Neuronal stem cell (in vitro differentiated cells): ENCODE measurements at regions not wholly inside any gene's neighbourhood (a gene's known extent, or its start where the extent isn't known, plus 50 kb on each side); places are given as distances from the start of the nearest gene placed in this dataset.
"Not testable (repeated sequence)": the region's sequence is repeated elsewhere in the genome, so short reads cannot be mapped to it uniquely, and the experiment has no call there.

Source experiments
- DNase-seq: peaks from one replicate; pipeline ENCODE4 v3.0.0-alpha.2; 2013; ENCODE audit warnings: low spot score
- H2AFZ ChIP-seq: one replicate; pipeline ENCODE4 v1.6.1; 2013; ENCODE audit warnings: mild to moderate bottlenecking, low read length, inconsistent platforms
- H2AK5ac ChIP-seq: 2 replicates; pipeline ENCODE4 v1.6.1; 2013; ENCODE audit warnings: low read depth, mild to moderate bottlenecking, inconsistent platforms, low read length, moderate library complexity, mixed read lengths
- H2BK120ac ChIP-seq: 2 replicates; pipeline ENCODE4 v1.6.1; 2013; ENCODE audit warnings: low read depth, mild to moderate bottlenecking, inconsistent platforms, low read length, moderate library complexity, mixed read lengths
- H2BK12ac ChIP-seq: one replicate; pipeline ENCODE4 v1.6.1; 2013; ENCODE audit warnings: low read length, inconsistent platforms
- H2BK15ac ChIP-seq: 2 replicates; pipeline ENCODE4 v1.6.1; 2013; ENCODE audit warnings: mild to moderate bottlenecking, low read length, inconsistent platforms, mixed read lengths
- H2BK5ac ChIP-seq: one replicate; pipeline ENCODE4 v1.6.1; 2013; ENCODE audit warnings: inconsistent platforms, mild to moderate bottlenecking, low read length, moderate library complexity
- H3K14ac ChIP-seq: one replicate; pipeline ENCODE4 v1.6.1; 2013; ENCODE audit warnings: low read length, inconsistent platforms
- H3K18ac ChIP-seq: 2 replicates; pipeline ENCODE4 v1.6.1; 2013; ENCODE audit warnings: low read length, inconsistent platforms
- H3K23ac ChIP-seq: 2 replicates; pipeline ENCODE4 v1.6.1; 2013; ENCODE audit warnings: low read depth, mild to moderate bottlenecking, mixed read lengths, low read length, inconsistent platforms; ENCODE audit not compliant: poor library complexity
- H3K27ac ChIP-seq: replicated peaks from 3 replicates; pipeline ENCODE4 v1.5.1; 2013; ENCODE audit warnings: low read length, inconsistent platforms
- H3K27me3 ChIP-seq, 3 experiments: 2 replicates each; pipeline ENCODE4 v1.6.1; 2013; ENCODE audit warnings: low read length in 3 of 3, mild to moderate bottlenecking in 2 of 3, inconsistent platforms in 1 of 3, low read depth in 1 of 3, mixed read lengths in 1 of 3, moderate library complexity in 1 of 3; ENCODE audit not compliant: control insufficient read depth in 3 of 3, insufficient read depth in 3 of 3
- H3K36me3 ChIP-seq, 2 donors: replicated peaks in 1 of 2; 2 replicates each; pipeline ENCODE4 v1.6.1; 2013; ENCODE audit warnings: low read length in 2 of 2; ENCODE audit not compliant: control insufficient read depth in 2 of 2, insufficient read depth in 2 of 2
- H3K4ac ChIP-seq: 2 replicates; pipeline ENCODE4 v1.6.1; 2013; ENCODE audit warnings: inconsistent platforms, mild to moderate bottlenecking, low read length, moderate library complexity
- H3K4me1 ChIP-seq, 2 donors: 1 replicate in 1 of 2; 2 replicates in 1 of 2; pipeline ENCODE4 v1.6.1; 2013; ENCODE audit warnings: low read length in 2 of 2, low read depth in 1 of 2; ENCODE audit not compliant: control insufficient read depth in 2 of 2, insufficient read depth in 1 of 2
- H3K4me2 ChIP-seq: one replicate; pipeline ENCODE4 v1.6.1; 2013; ENCODE audit warnings: mild to moderate bottlenecking, low read length, inconsistent platforms; ENCODE audit not compliant: insufficient read depth, poor library complexity, severe bottlenecking
- H3K4me3 ChIP-seq, 2 donors: 2 replicates each; pipeline ENCODE4 v1.5.1; 2013; ENCODE audit warnings: low read length in 2 of 2, mild to moderate bottlenecking in 2 of 2, inconsistent platforms in 1 of 2, moderate library complexity in 1 of 2
- H3K79me1 ChIP-seq: one replicate; pipeline ENCODE4 v1.6.1; 2013; ENCODE audit warnings: low read depth, mild to moderate bottlenecking, inconsistent platforms, low read length, moderate library complexity
- H3K9ac ChIP-seq: one replicate; pipeline ENCODE4 v1.6.1; 2013; ENCODE audit warnings: mild to moderate bottlenecking, low read depth, low read length, inconsistent platforms; ENCODE audit not compliant: poor library complexity
- H3K9me3 ChIP-seq, 2 donors: replicated peaks in 1 of 2; 2 replicates each; pipeline versions ENCODE3 to v1.6.1; 2013; ENCODE audit warnings: low read length in 2 of 2, mild to moderate bottlenecking in 2 of 2, inconsistent platforms in 1 of 2, low read depth in 1 of 2, mixed read lengths in 1 of 2, moderate library complexity in 1 of 2; ENCODE audit not compliant: control insufficient read depth in 2 of 2, insufficient read depth in 1 of 2
- H4K8ac ChIP-seq: one replicate; pipeline ENCODE4 v1.6.1; 2013; ENCODE audit warnings: low read depth, mild to moderate bottlenecking, inconsistent platforms, low read length, moderate library complexity
- H4K91ac ChIP-seq: one replicate; pipeline ENCODE4 v1.6.1; 2013; ENCODE audit warnings: low read length, low read depth, mild to moderate bottlenecking, inconsistent platforms; ENCODE audit not compliant: poor library complexity
- WGBS, 2 donors: extraction: QIAGEN DNeasy Blood & Tissue Kit; methylation state at CpG; one replicate each; pipeline ENCODE4 v1.1.7; 2013; ENCODE audit warnings: missing lambda C conversion rate in 2 of 2, mixed read lengths in 1 of 2; ENCODE audit not compliant: insufficient read length in 2 of 2, insufficient replicate concordance in 1 of 2; ENCODE audit errors: extremely low coverage in 2 of 2; 5-methylcytosine and 5-hydroxymethylcytosine counted together

- Histone ChIP-seq H3K9ac (no peak overlapping the region), H2BK15ac (no peak overlapping the region), H2AFZ (no peak overlapping the region), H4K8ac (no peak overlapping the region), H3K4me1 (peaks cover 0 to 2% of the 10 kb centered on the region in 2 donors), H3K4me3 (no peak overlapping the region), H2BK120ac (no peak overlapping the region), H3K36me3 (no peaks in the 10 kb centered on the region), H3K14ac (no peak overlapping the region), H3K79me1 (no peaks in the 10 kb centered on the region), H4K91ac (no peak overlapping the region), H3K4ac (no peak overlapping the region), H3K9me3 (no peaks in the 10 kb centered on the region), H2AK5ac (no peak overlapping the region), H3K4me2 (no peak overlapping the region), H2BK12ac (no peak overlapping the region), H3K27ac (no peak overlapping the region), H3K18ac (peak overlapping the region; percentile 22), H2BK5ac (no peak overlapping the region), H3K27me3 (no peaks in the 10 kb centered on the region), H3K23ac (no peak overlapping the region)
- peak; percentile 57 for DNase-seq
- no CpG with 5 or more reads among the region's 28 CpGs for WGBS, 2 donors
Measured at GRCh38 chr14:95774265-95775160, 60.6 kb upstream of the TCL1A start.

- Histone ChIP-seq H3K14ac (no peak overlapping the region), H3K27me3 (no peaks in the 10 kb centered on the region), H3K4me3 (no peak overlapping the region), H3K36me3 (no peaks in the 10 kb centered on the region), H4K8ac (no peak overlapping the region), H3K18ac (no peak overlapping the region), H3K23ac (no peak overlapping the region), H2AK5ac (no peak overlapping the region), H2BK12ac (no peak overlapping the region), H3K79me1 (no peaks in the 10 kb centered on the region), H2BK5ac (no peak overlapping the region), H3K27ac (no peak overlapping the region), H3K4me1 (peaks cover 0 to 7% of the 10 kb centered on the region in 2 donors), H3K9me3 (no peaks in the 10 kb centered on the region), H4K91ac (no peak overlapping the region), H2BK15ac (no peak overlapping the region), H3K9ac (no peak overlapping the region), H2BK120ac (no peak overlapping the region), H3K4ac (no peak overlapping the region), H2AFZ (no peak overlapping the region), H3K4me2 (no peak overlapping the region)
- WGBS, 2 donors, result no CpG with 5 or more reads among the region's 3 CpGs
- no peak for DNase-seq
Measured at GRCh38 chr14:95770777-95771176, 56.9 kb upstream of the TCL1A start.

GRCh38 chr14:95769976-95770375 lies 56.1 kb upstream of the TCL1A start:
- no peak overlapping the region for H3K4me2 ChIP-seq
- DNase-seq, result no peak
- H4K8ac ChIP-seq, result no peak overlapping the region
- WGBS, 2 donors, result no CpG with 5 or more reads among the region's 4 CpGs
- H3K4me1 ChIP-seq, result peaks cover 0 to 9% of the 10 kb centered on the region in 2 donors
- H2AFZ ChIP-seq, result no peak overlapping the region
- no peak overlapping the region for H2BK5ac ChIP-seq
- no peak overlapping the region for H2BK12ac ChIP-seq
- no peak overlapping the region for H2AK5ac ChIP-seq
- H3K14ac ChIP-seq, result no peak overlapping the region
- H3K23ac ChIP-seq, result no peak overlapping the region
- no peak overlapping the region for H3K9ac ChIP-seq
- no peaks in the 10 kb centered on the region for H3K27me3 ChIP-seq
- H3K79me1 ChIP-seq, result no peaks in the 10 kb centered on the region
- no peak overlapping the region for H2BK120ac ChIP-seq
- no peak overlapping the region for H3K4me3 ChIP-seq
- no peak overlapping the region for H2BK15ac ChIP-seq
- H3K27ac ChIP-seq, result no peak overlapping the region
- H3K36me3 ChIP-seq, result no peaks in the 10 kb centered on the region
- no peaks in the 10 kb centered on the region for H3K9me3 ChIP-seq
- H3K18ac ChIP-seq, result no peak overlapping the region
- no peak overlapping the region for H3K4ac ChIP-seq
- H4K91ac ChIP-seq, result no peak overlapping the region

- not testable (repeated sequence) for H3K27ac ChIP-seq, H2BK12ac ChIP-seq, H3K4ac ChIP-seq, H3K27me3 ChIP-seq, H3K4me3 ChIP-seq, H3K9me3 ChIP-seq, H3K18ac ChIP-seq, DNase-seq, H3K4me2 ChIP-seq, H3K14ac ChIP-seq, H3K23ac ChIP-seq, H4K8ac ChIP-seq, H2BK15ac ChIP-seq, H2BK120ac ChIP-seq, H4K91ac ChIP-seq, H3K36me3 ChIP-seq, H3K79me1 ChIP-seq, H3K9ac ChIP-seq, H3K4me1 ChIP-seq, H2AK5ac ChIP-seq, H2BK5ac ChIP-seq, H2AFZ ChIP-seq
- no CpG with 5 or more reads among the region's 5 CpGs for WGBS, 2 donors
Measured at GRCh38 chr14:95769431-95769830, 55.5 kb upstream of the TCL1A start.
